ENCODE measurements at regions not wholly inside any gene's neighbourhood (a gene's known extent, or its start where the extent isn't known, plus 50 kb on each side); places are given as distances from the start of the nearest gene placed in this dataset.

DNA sequence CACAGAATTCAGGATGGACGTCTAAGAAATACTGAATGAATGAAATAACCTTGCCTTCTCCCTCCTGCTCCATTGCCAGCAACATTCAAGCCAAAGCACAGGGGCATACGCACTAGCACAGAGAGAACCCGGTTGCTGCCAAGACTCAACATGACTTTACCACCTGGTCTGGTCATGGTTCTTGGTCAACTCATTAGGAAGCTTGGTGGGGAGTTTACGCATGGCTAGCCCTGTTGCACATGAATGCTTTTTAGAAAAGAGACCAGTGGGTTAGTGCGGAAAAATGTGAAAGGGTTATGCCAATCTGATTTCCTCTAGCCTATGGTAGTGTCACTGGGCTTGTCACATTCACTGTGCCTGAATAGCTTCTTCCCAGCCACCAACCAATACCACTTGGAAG lies 187.6 kb upstream of the NEBL start:
- no peaks in the 10 kb centered on the region for H4K20me1 ChIP-seq (ENCODE audit: control insufficient read depth, insufficient read depth)
- 41% methylated on average over 5 of the region's 5 CpGs for WGBS (ENCODE audit: insufficient coverage, insufficient replicate concordance, low lambda C conversion rate, missing lambda C conversion rate)
- H3K9ac ChIP-seq (ENCODE audit: control insufficient read depth, insufficient read depth, low read length): no peak overlapping the region
- POLR2A ChIA-PET: no interaction called here
- in situ Hi-C loops (cut with MboI) (loop anchor here (25.0 kb wide), 1 partner anchor 878 kb away; no protein-coding TSS in a partner anchor), intact Hi-C loops (cut with micrococcal nuclease; ENCODE audit: unreplicated experiment) (no loop called here)
- RAD21 ChIA-PET (ENCODE audit: unreplicated experiment): no interaction called here
- no peak overlapping the region for H3K27ac ChIP-seq (ENCODE audit: control insufficient read depth, insufficient read depth)
- FAIRE-seq: no peak
- CTCF ChIA-PET: no interaction called here
- TF ChIP-seq, protein P1, sequence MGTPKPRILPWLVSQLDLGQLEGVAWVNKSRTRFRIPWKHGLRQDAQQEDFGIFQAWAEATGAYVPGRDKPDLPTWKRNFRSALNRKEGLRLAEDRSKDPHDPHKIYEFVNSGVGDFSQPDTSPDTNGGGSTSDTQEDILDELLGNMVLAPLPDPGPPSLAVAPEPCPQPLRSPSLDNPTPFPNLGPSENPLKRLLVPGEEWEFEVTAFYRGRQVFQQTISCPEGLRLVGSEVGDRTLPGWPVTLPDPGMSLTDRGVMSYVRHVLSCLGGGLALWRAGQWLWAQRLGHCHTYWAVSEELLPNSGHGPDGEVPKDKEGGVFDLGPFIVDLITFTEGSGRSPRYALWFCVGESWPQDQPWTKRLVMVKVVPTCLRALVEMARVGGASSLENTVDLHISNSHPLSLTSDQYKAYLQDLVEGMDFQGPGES (IDR thresholded peaks at IDR 0.05): no peak
- TF ChIP-seq, protein P2, sequence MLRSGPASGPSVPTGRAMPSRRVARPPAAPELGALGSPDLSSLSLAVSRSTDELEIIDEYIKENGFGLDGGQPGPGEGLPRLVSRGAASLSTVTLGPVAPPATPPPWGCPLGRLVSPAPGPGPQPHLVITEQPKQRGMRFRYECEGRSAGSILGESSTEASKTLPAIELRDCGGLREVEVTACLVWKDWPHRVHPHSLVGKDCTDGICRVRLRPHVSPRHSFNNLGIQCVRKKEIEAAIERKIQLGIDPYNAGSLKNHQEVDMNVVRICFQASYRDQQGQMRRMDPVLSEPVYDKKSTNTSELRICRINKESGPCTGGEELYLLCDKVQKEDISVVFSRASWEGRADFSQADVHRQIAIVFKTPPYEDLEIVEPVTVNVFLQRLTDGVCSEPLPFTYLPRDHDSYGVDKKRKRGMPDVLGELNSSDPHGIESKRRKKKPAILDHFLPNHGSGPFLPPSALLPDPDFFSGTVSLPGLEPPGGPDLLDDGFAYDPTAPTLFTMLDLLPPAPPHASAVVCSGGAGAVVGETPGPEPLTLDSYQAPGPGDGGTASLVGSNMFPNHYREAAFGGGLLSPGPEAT (IDR thresholded peaks at IDR 0.05; ENCODE audit: low read depth): no peak
- TF ChIP-seq BCL11A (IDR thresholded peaks at IDR 0.05; ENCODE audit: low read depth, low read length): no peak
- TF ChIP-seq, protein P3, sequence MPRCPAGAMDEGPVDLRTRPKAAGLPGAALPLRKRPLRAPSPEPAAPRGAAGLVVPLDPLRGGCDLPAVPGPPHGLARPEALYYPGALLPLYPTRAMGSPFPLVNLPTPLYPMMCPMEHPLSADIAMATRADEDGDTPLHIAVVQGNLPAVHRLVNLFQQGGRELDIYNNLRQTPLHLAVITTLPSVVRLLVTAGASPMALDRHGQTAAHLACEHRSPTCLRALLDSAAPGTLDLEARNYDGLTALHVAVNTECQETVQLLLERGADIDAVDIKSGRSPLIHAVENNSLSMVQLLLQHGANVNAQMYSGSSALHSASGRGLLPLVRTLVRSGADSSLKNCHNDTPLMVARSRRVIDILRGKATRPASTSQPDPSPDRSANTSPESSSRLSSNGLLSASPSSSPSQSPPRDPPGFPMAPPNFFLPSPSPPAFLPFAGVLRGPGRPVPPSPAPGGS (IDR thresholded peaks at IDR 0.05; ENCODE audit: borderline replicate concordance, insufficient read depth, low read depth, low read length, poor library complexity, severe bottlenecking): no peak
- TF ChIP-seq, protein P4, sequence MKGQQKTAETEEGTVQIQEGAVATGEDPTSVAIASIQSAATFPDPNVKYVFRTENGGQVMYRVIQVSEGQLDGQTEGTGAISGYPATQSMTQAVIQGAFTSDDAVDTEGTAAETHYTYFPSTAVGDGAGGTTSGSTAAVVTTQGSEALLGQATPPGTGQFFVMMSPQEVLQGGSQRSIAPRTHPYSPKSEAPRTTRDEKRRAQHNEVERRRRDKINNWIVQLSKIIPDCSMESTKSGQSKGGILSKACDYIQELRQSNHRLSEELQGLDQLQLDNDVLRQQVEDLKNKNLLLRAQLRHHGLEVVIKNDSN (IDR thresholded peaks at IDR 0.05; ENCODE audit: borderline replicate concordance, extremely low read length, insufficient read depth, low read depth, low read length): no peak
- TF ChIP-seq NR2F1 (conservative IDR thresholded peaks at IDR 0.05): no peak
- no peak for TF ChIP-seq FOXK2 (IDR thresholded peaks at IDR 0.05)
- no peak for TF ChIP-seq BACH1 (IDR thresholded peaks at IDR 0.05; ENCODE audit: borderline replicate concordance)
- SMC1A ChIA-PET (ENCODE audit: uncharacterized antibody, unreplicated experiment): interaction anchor here (0.7 kb wide), 1 partner anchor 1223 kb away, joined by 3 read pairs; no protein-coding TSS in a partner anchor
- no peak overlapping the region for H3K4me3 ChIP-seq
- peak; percentile 61 for ATAC-seq
- H2AFZ ChIP-seq (ENCODE audit: control insufficient read depth, low read depth, low read length): no peak overlapping the region
- BruUV-seq (replicated peaks): no TSS peak
- no peaks in the 10 kb centered on the region for H3K27me3 ChIP-seq (replicated peaks in 1 of 2; ENCODE audit: control insufficient read depth in 2 of 2, insufficient read depth in 2 of 2, low read length in 1 of 2)
- DNase-seq (ENCODE audit: low read depth, low spot score): peak; percentile 13
- no peaks in the 10 kb centered on the region for H3K9me3 ChIP-seq (replicated peaks; ENCODE audit: control insufficient read depth, insufficient read depth, low read length)
- H3K79me2 ChIP-seq (ENCODE audit: control insufficient read depth, insufficient read depth, low read length): no peaks in the 10 kb centered on the region
- H3K36me3 ChIP-seq (ENCODE audit: control insufficient read depth in 2 of 2, insufficient read depth in 2 of 2, low read length in 1 of 2): no peaks in the 10 kb centered on the region
- no peaks in the 10 kb centered on the region for H3K4me1 ChIP-seq (ENCODE audit: control insufficient read depth, insufficient read depth, low read length)
- no peak overlapping the region for H3K4me2 ChIP-seq (ENCODE audit: control insufficient read depth, insufficient read depth)
